ENCODE measurements at regions not wholly inside any gene's neighbourhood (a gene's known extent, or its start where the extent isn't known, plus 50 kb on each side); places are given as distances from the start of the nearest gene placed in this dataset.

- no peak overlapping the region for H3K4me3 ChIP-seq (IDR thresholded peaks at IDR 0.05; ENCODE audit: insufficient read depth, low read depth, low read length)
- no peak overlapping the region for H3K4me2 ChIP-seq
- no peaks in the 10 kb centered on the region for H3K36me3 ChIP-seq (ENCODE audit: insufficient read depth)
- no peak overlapping the region for H2AFZ ChIP-seq (ENCODE audit: low read depth)
- TF ChIP-seq CTCF (conservative IDR thresholded peaks at IDR 0.05; ENCODE audit: low read depth, low read length): no peak
- no peaks in the 10 kb centered on the region for H4K20me1 ChIP-seq (ENCODE audit: insufficient read depth)
- H3K4me1 ChIP-seq (ENCODE audit: low read depth, poor library complexity, severe bottlenecking): no peaks in the 10 kb centered on the region
- no peaks in the 10 kb centered on the region for H3K27me3 ChIP-seq (ENCODE audit: insufficient read depth, low read depth)
- no peak overlapping the region for H3K9ac ChIP-seq
- H3K79me2 ChIP-seq (ENCODE audit: insufficient read depth, low read depth): no peaks in the 10 kb centered on the region
- no peak overlapping the region for H3K27ac ChIP-seq
These were observed 101.8 kb downstream of the ALDH8A1 start for GRCh38 chr6:134848076-134848475.

- H3K4me3 ChIP-seq (IDR thresholded peaks at IDR 0.05; ENCODE audit: insufficient read depth, low read depth, low read length): no peak overlapping the region
- no peak for TF ChIP-seq CTCF (conservative IDR thresholded peaks at IDR 0.05; ENCODE audit: low read depth, low read length)
- H3K4me2 ChIP-seq: no peak overlapping the region
- no peaks in the 10 kb centered on the region for H3K36me3 ChIP-seq (ENCODE audit: insufficient read depth)
- no peak overlapping the region for H2AFZ ChIP-seq (ENCODE audit: low read depth)
- H3K9ac ChIP-seq: no peak overlapping the region
- no peaks in the 10 kb centered on the region for H3K79me2 ChIP-seq (ENCODE audit: insufficient read depth, low read depth)
- no peaks in the 10 kb centered on the region for H3K4me1 ChIP-seq (ENCODE audit: low read depth, poor library complexity, severe bottlenecking)
- no peaks in the 10 kb centered on the region for H4K20me1 ChIP-seq (ENCODE audit: insufficient read depth)
- H3K27ac ChIP-seq: no peak overlapping the region
- H3K27me3 ChIP-seq (ENCODE audit: insufficient read depth, low read depth): no peaks in the 10 kb centered on the region
These were observed 103.0 kb downstream of the ALDH8A1 start for GRCh38 chr6:134846865-134847264.

GRCh38 chr6:134846031-134846430, 103.9 kb downstream of the ALDH8A1 start:
- Histone ChIP-seq H3K27ac (no peak overlapping the region), H4K20me1 (ENCODE audit: insufficient read depth) (no peaks in the 10 kb centered on the region), H3K9ac (no peak overlapping the region), H2AFZ (ENCODE audit: low read depth) (no peak overlapping the region), H3K27me3 (ENCODE audit: insufficient read depth, low read depth) (no peaks in the 10 kb centered on the region), H3K4me1 (ENCODE audit: low read depth, poor library complexity, severe bottlenecking) (no peaks in the 10 kb centered on the region), H3K36me3 (ENCODE audit: insufficient read depth) (no peaks in the 10 kb centered on the region), H3K4me2 (no peak overlapping the region), H3K79me2 (ENCODE audit: insufficient read depth, low read depth) (no peaks in the 10 kb centered on the region), H3K4me3 (IDR thresholded peaks at IDR 0.05; ENCODE audit: insufficient read depth, low read depth, low read length) (no peak overlapping the region)
- TF ChIP-seq CTCF (conservative IDR thresholded peaks at IDR 0.05; ENCODE audit: low read depth, low read length): no peak

GRCh38 chr6:134844120-134844519, 105.8 kb downstream of the ALDH8A1 start:
- Histone ChIP-seq H3K4me2 (no peak overlapping the region), H3K4me3 (IDR thresholded peaks at IDR 0.05; ENCODE audit: insufficient read depth, low read depth, low read length) (no peak overlapping the region), H3K27me3 (ENCODE audit: insufficient read depth, low read depth) (no peaks in the 10 kb centered on the region), H3K36me3 (ENCODE audit: insufficient read depth) (no peaks in the 10 kb centered on the region), H3K79me2 (ENCODE audit: insufficient read depth, low read depth) (no peaks in the 10 kb centered on the region), H3K27ac (no peak overlapping the region), H3K4me1 (ENCODE audit: low read depth, poor library complexity, severe bottlenecking) (no peaks in the 10 kb centered on the region), H3K9ac (no peak overlapping the region), H2AFZ (ENCODE audit: low read depth) (no peak overlapping the region), H4K20me1 (ENCODE audit: insufficient read depth) (no peaks in the 10 kb centered on the region)
- no peak for TF ChIP-seq CTCF (conservative IDR thresholded peaks at IDR 0.05; ENCODE audit: low read depth, low read length)

Measured in KMS-11 (cell line).